K562 (cell line): ENCODE measurements at regions not wholly inside any gene's neighbourhood (a gene's known extent, or its start where the extent isn't known, plus 50 kb on each side); places are given as distances from the start of the nearest gene placed in this dataset.

ENCODE experiments used
- ATAC-seq: fragments of 200-7000 bp; cut with Tn5 transposase; 3 replicates; pipeline ENCODE4 v1.9.1; 2020; ENCODE audit warnings: moderate library complexity
- BruUV-seq: library from RNA; stranded (reverse); fragments of 400-500 nt; replicated peaks from 2 replicates; lab custom pipeline; 2021; lab: Mats Ljungman, UMichigan
- CTCF ChIA-PET: fragments of 300-600 bp; formaldehyde crosslinking; extraction: SDS; loops from one replicate; lab custom pipeline; 2021; ENCODE audit warnings: low intra/inter-chr PET ratio; lab: Yijun Ruan, JAX
- POLR2A ChIA-PET: fragments of 300-600, 350-650 bp; sonication (Branson Sonifier 250); formaldehyde crosslinking; extraction: SDS; loops from one replicate; lab custom pipeline; 2021; ENCODE audit warnings: antibody characterized with exemption, inconsistent platforms; lab: Yijun Ruan, JAX
- DNase-seq, 4 experiments: peaks; one replicate each; pipeline versions ENCODE4 v3.0.0 to v3.0.0-alpha.2; 2011 to 2018; ENCODE audit warnings: low spot score in 3 of 4, mixed read lengths in 3 of 4; ENCODE audit errors: extremely low read depth in 1 of 4
- FAIRE-seq: peaks from 2 replicates; lab custom pipeline; 2011; peaks lifted over from hg19 to GRCh38; lab: Jason Lieb, UNC
- H2AFZ ChIP-seq: 2 replicates; pipeline ENCODE4 v1.6.0; 2011; ENCODE audit warnings: low read depth, low read length, control low read depth, inconsistent platforms
- H3K27ac ChIP-seq: fragments of 200-600 bp; 3 replicates; pipeline ENCODE4 v1.8.0; 2011; ENCODE audit warnings: low read depth, mild to moderate bottlenecking, control low read depth, inconsistent platforms, low read length, moderate library complexity, mixed read lengths; ENCODE audit errors: extremely low read depth
- H3K27me3 ChIP-seq, 2 experiments: fragments of 300-600 bp in 1 of 2; 2 replicates in 1 of 2; 3 replicates in 1 of 2; pipeline versions ENCODE4 v1.6.0 to v1.8.0; 2011; ENCODE audit warnings: inconsistent platforms in 2 of 2, low read length in 2 of 2, mild to moderate bottlenecking in 1 of 2, mixed read lengths in 1 of 2, moderate library complexity in 1 of 2; ENCODE audit not compliant: control insufficient read depth in 2 of 2, insufficient read depth in 2 of 2
- H3K36me3 ChIP-seq: fragments of 300-600 bp; 3 replicates; pipeline ENCODE4 v1.8.0; 2011; ENCODE audit warnings: mild to moderate bottlenecking, low read length, inconsistent platforms; ENCODE audit not compliant: control insufficient read depth, insufficient read depth
- H3K4me1 ChIP-seq, 2 experiments: fragments of 200-600 bp in 1 of 2; replicated peaks in 1 of 2; 2 replicates in 1 of 2; 3 replicates in 1 of 2; pipeline versions ENCODE4 v1.5.1 to v1.8.0; 2011; ENCODE audit warnings: inconsistent platforms in 2 of 2, low read length in 2 of 2, mild to moderate bottlenecking in 1 of 2, mixed read lengths in 1 of 2, moderate library complexity in 1 of 2; ENCODE audit not compliant: control insufficient read depth in 2 of 2, insufficient read depth in 2 of 2
- H3K4me2 ChIP-seq: 2 replicates; pipeline ENCODE4 v1.6.1; 2011; ENCODE audit warnings: low read length, control low read depth, inconsistent platforms, mixed read lengths; ENCODE audit not compliant: insufficient read depth
- H3K4me3 ChIP-seq: fragments of 200-600 bp; sonication (generic), shearing (Covaris generic); 2 replicates; pipeline ENCODE4 v1.5.1; 2016; ENCODE audit warnings: control low read depth, inconsistent platforms
- H3K79me2 ChIP-seq: fragments of 200-600 bp; 3 replicates; pipeline ENCODE4 v1.8.0; 2011; ENCODE audit warnings: low read length, inconsistent platforms; ENCODE audit not compliant: control insufficient read depth, insufficient read depth
- H3K9ac ChIP-seq, 2 experiments: 2 replicates each; pipeline versions ENCODE4 v1.6.0 to v1.6.1; 2011; ENCODE audit warnings: low read depth in 2 of 2, low read length in 2 of 2, control low read depth in 1 of 2, inconsistent platforms in 1 of 2, mild to moderate bottlenecking in 1 of 2, mixed read lengths in 1 of 2; ENCODE audit not compliant: insufficient read depth in 1 of 2
- H3K9me1 ChIP-seq: one replicate; pipeline ENCODE4 v1.6.0; 2011; ENCODE audit warnings: inconsistent platforms, mild to moderate bottlenecking, low read length, moderate library complexity; ENCODE audit not compliant: control insufficient read depth, insufficient read depth
- H3K9me3 ChIP-seq: replicated peaks from 2 replicates; pipeline ENCODE4 v1.5.1; 2011; ENCODE audit warnings: low read depth, low read length, inconsistent platforms; ENCODE audit not compliant: control insufficient read depth, insufficient read depth
- H4K20me1 ChIP-seq: replicated peaks from 2 replicates; pipeline ENCODE4 v1.6.1; 2011; ENCODE audit warnings: low read length, inconsistent platforms, mixed read lengths; ENCODE audit not compliant: control insufficient read depth, insufficient read depth
- ARID2 ChIP-seq: fragments of 450-650 bp; IDR thresholded peaks from 2 replicates; pipeline ENCODE4 v1.6.1; 2017; ENCODE audit warnings: antibody characterized with exemption, mild to moderate bottlenecking
- BACH1 ChIP-seq: fragments of 200-800 bp; sonication (Bioruptor generic); IDR thresholded peaks from 2 replicates; pipeline ENCODE4 v1.6.1; 2016; ENCODE audit warnings: missing genetic modification characterization, missing compliant biosample characterization
- ERF ChIP-seq: fragments of 450-650 bp; formaldehyde crosslinking; IDR thresholded peaks from 2 replicates; pipeline ENCODE4 v1.4.0; 2020; ENCODE audit warnings: mild to moderate bottlenecking, mixed read lengths
- IFI16 ChIP-seq: fragments of 250-450 bp; sonication (Bioruptor Pico); IDR thresholded peaks from 2 replicates; pipeline ENCODE4 v2.1.2; 2022; ENCODE audit warnings: mild to moderate bottlenecking, inconsistent platforms
- KAT2B ChIP-seq: IDR thresholded peaks from one replicate; pipeline ENCODE4 v1.6.1; 2012; ENCODE audit warnings: low read depth, mild to moderate bottlenecking, control low read depth, inconsistent platforms, low read length, moderate library complexity
- KLF16 ChIP-seq: IDR thresholded peaks from 2 replicates; pipeline ENCODE4 v1.6.1; 2016; ENCODE audit warnings: antibody characterized with exemption
- MAFG ChIP-seq: fragments of 450-650 bp; conservative IDR thresholded peaks from 2 replicates; pipeline ENCODE4 v1.6.1; 2016; ENCODE audit warnings: missing genetic modification characterization, missing compliant biosample characterization
- RBM22 ChIP-seq: fragments of 200-400 bp; formaldehyde crosslinking; IDR thresholded peaks from 2 replicates; pipeline ENCODE4 v1.6.1; 2018; ENCODE audit warnings: low read length, low read depth; ENCODE audit not compliant: poor library complexity, severe bottlenecking
- RCOR1 ChIP-seq, 2 experiments: IDR thresholded peaks; 2 replicates each; pipeline ENCODE4 v1.6.1; 2012; ENCODE audit warnings: low read depth in 2 of 2, low read length in 2 of 2, borderline replicate concordance in 1 of 2, improper control_type of control experiment in 1 of 2
- SMAD1 ChIP-seq: fragments of 150-350 bp; IDR thresholded peaks from 2 replicates; pipeline ENCODE4 v1.6.1; 2014; ENCODE audit warnings: low read length, low read depth; ENCODE audit not compliant: partially characterized antibody
- SREBF2 ChIP-seq: sonication (generic); formaldehyde crosslinking; IDR thresholded peaks from 2 replicates; pipeline ENCODE4 v1.4.0; 2020; ENCODE audit warnings: mild to moderate bottlenecking, missing genetic modification reagents
- ZNF384 ChIP-seq: IDR thresholded peaks from 2 replicates; pipeline ENCODE4 v1.6.1; 2012; ENCODE audit warnings: low read depth, low read length, improper control_type of control experiment
- WGBS: fragments of 100-300 bp; shearing (Covaris generic); methylation state at CpG from one replicate; pipeline ENCODE4 v1.1.6; 2016; ENCODE audit warnings: low coverage, mixed read lengths; ENCODE audit not compliant: insufficient coverage; ENCODE audit errors: missing lambda C conversion rate; 5-methylcytosine and 5-hydroxymethylcytosine counted together
- in situ Hi-C: fragments of 300-500 bp; cut with MboI; formaldehyde crosslinking; loops from 4 replicates; pipeline ENCODE4 v1.15.0; 2018; ENCODE audit warnings: inconsistent platforms, mixed read lengths
- intact Hi-C: fragments of 100-400 bp; cut with micrococcal nuclease; formaldehyde crosslinking; loops from 2 replicates; pipeline ENCODE4 v1.14.2; 2022
- TF ChIP-seq, protein P1 (sequence below): fragments of 450-650 bp; IDR thresholded peaks from 2 replicates; pipeline ENCODE4 v1.6.1; 2018; ENCODE audit warnings: mild to moderate bottlenecking, low read depth; ENCODE audit not compliant: partially characterized antibody

DNA sequence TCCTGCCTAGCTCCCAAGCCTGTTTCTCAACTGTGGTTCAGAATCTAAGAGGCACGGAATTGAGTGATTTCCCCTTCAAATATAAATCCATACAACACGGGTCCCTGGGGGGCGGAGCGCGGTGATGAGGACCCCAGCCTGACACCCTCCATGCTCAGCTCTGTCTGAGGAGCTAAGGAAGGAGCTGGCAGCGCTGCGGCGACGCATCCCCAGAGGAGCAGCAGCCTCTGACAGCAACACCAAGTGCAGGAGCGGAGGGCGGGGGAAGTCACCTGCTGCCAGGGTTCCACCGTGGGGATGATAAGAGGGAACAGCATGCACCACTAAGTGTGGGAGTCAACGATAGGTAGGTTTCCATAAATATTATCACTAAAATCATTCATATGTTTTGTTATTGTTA, 72.6 kb upstream of the VWC2 start:
- H3K4me1 ChIP-seq = no peaks in the 10 kb centered on the region
- no peaks in the 10 kb centered on the region for H3K36me3 ChIP-seq
- ATAC-seq (no peak), FAIRE-seq (no peak), DNase-seq (no peak)
- no peaks in the 10 kb centered on the region for H3K27me3 ChIP-seq
- no peak overlapping the region for H3K4me2 ChIP-seq
- intact Hi-C loops (no loop called here), in situ Hi-C loops (no loop called here)
- H3K4me3 ChIP-seq = no peak overlapping the region
- CTCF ChIA-PET = no interaction called here
- no peaks in the 10 kb centered on the region; the same call in 1 of the 2 replicates for H3K9me3 ChIP-seq
- TF ChIP-seq SMAD1 (no peak), BACH1 (tag) (no peak), KAT2B (no peak), RBM22 (no peak), IFI16 (no peak), RCOR1 (IDR thresholded peaks at IDR 0.05; ENCODE audit: borderline replicate concordance in 1 of 2, low read depth in 2 of 2, low read length in 2 of 2) (no peak), MAFG (tag) (no peak), ARID2 (no peak), SREBF2 (no peak), KLF16 (no peak), ZNF384 (no peak), ERF (CRISPR knock-in tag) (no peak)
- TF ChIP-seq, protein P1, sequence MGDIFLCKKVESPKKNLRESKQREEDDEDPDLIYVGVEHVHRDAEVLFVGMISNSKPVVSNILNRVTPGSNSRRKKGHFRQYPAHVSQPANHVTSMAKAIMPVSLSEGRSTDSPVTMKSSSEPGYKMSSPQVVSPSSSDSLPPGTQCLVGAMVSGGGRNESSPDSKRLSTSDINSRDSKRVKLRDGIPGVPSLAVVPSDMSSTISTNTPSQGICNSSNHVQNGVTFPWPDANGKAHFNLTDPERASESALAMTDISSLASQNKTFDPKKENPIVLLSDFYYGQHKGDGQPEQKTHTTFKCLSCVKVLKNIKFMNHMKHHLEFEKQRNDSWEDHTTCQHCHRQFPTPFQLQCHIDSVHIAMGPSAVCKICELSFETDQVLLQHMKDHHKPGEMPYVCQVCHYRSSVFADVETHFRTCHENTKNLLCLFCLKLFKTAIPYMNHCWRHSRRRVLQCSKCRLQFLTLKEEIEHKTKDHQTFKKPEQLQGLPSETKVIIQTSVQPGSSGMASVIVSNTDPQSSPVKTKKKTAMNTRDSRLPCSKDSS = no peak
- 1% methylated on average over 13 of the region's 13 CpGs for WGBS
- H3K9me1 ChIP-seq = no peaks in the 10 kb centered on the region
- no TSS peak for BruUV-seq
- H3K9ac ChIP-seq = no peak overlapping the region
- H3K79me2 ChIP-seq = no peaks in the 10 kb centered on the region
- H2AFZ ChIP-seq = no peak overlapping the region
- POLR2A ChIA-PET = no interaction called here
- H3K27ac ChIP-seq = no peak overlapping the region
- no peaks in the 10 kb centered on the region for H4K20me1 ChIP-seq
